Fibroblast of skin of left biceps (primary cell): ENCODE measurements at regions not wholly inside any gene's neighbourhood (a gene's known extent, or its start where the extent isn't known, plus 50 kb on each side); places are given as distances from the start of the nearest gene placed in this dataset.

Source experiments
- DNase-seq, 2 experiments: peaks; one replicate each; pipeline ENCODE4 v3.0.0-alpha.2; 2013; ENCODE audit warnings: low read depth in 2 of 2

- no peak for DNase-seq
These were observed 182.4 kb upstream of the MC4R start for GRCh38 chr18:60554967-60555366.

GRCh38 chr18:60555625-60556024, 183.1 kb upstream of the MC4R start:
- no peak for DNase-seq

- DNase-seq = no peak
These were observed 183.8 kb upstream of the MC4R start for GRCh38 chr18:60556326-60556725.

GRCh38 chr18:60560071-60560470, 187.5 kb upstream of the MC4R start:
- no peak for DNase-seq

- DNase-seq = no peak
These were observed 190.5 kb upstream of the MC4R start for GRCh38 chr18:60563082-60563481.

- DNase-seq = no peak
These were observed 195.6 kb upstream of the MC4R start for GRCh38 chr18:60568220-60568619.

DNA sequence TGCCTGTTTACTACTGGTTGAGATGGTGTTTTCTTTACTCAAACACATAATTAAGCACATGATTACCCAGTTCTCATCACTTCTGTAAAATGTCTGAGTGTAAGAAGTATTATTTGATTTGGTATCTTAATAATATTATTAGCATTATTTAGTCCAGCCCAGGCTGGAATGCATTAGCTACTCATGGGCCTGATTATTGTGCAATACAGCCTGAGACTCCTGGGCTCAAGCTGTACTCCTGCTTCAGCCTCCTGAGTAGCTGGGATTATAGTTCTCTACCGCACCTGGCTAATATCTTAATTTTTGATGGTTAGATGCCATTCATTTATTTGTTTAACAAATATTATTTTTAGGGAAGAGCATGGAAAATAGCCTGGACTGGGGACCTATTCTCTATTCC, 197.6 kb upstream of the MC4R start:
- no peak for DNase-seq

DNA sequence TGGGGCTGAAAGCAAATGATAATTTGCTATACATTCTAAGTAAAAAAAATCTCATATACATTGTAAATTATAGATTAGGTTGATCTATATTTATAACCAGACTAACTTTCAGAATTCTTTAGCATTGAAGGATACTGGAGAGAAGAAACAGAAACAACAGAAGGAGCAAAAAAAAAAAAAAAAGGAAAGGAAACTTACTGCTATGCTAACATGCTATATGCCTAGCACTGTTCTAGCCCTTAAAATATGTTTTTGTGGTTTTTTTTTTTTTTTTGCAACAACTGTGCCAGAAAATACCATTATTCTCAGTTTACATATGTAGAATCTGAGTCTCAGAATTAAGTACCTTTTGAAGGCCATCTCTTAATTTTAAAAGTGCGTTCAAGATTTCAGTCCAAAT, 204.9 kb upstream of the MC4R start:
- no peak for DNase-seq

DNA sequence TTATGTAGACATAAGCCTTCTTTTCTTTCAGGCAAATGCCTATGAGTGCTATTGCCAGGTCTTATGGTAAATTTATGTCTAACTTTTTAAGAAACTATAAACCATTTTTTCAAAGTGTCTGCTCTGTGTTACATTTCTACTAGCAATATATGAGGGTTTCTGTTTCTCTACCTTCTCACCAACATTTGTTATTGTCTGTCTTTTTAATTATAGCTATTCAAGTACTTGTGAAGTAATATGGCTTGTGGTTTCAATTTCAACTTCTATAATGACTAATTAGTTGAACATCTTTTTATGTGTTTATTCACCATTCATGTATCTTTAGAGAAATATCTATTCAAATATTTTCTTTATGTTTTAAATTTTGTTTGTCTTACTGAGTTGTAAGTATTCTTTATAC, 213.1 kb upstream of the MC4R start:
- DNase-seq = no peak

- no peak for DNase-seq
These were observed 220.7 kb upstream of the MC4R start for GRCh38 chr18:60593249-60593648.

- DNase-seq = no peak
These were observed 224.4 kb upstream of the MC4R start for GRCh38 chr18:60596928-60597327.

DNA sequence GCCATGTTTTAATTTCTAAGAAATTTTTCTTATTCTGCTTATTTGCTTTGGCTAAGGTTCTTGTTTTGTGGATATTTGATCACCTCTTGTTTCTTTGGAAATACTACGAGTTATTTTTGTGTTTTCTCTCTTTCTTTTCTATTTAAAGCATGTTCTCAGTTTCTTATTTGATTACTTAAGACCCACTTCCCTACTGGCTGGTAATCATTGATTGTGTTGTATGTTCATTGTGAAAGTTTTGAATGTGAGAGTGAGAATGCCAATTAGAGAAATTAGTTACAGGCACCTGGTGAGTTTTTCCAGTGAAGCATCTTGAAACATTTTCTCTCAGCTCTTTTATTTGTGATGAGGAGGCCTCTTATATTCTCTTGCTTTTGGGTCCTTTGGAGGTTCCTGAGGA, 226.7 kb upstream of the MC4R start:
- no peak for DNase-seq

- no peak for DNase-seq
These were observed 227.4 kb upstream of the MC4R start for GRCh38 chr18:60599995-60600394.

DNA sequence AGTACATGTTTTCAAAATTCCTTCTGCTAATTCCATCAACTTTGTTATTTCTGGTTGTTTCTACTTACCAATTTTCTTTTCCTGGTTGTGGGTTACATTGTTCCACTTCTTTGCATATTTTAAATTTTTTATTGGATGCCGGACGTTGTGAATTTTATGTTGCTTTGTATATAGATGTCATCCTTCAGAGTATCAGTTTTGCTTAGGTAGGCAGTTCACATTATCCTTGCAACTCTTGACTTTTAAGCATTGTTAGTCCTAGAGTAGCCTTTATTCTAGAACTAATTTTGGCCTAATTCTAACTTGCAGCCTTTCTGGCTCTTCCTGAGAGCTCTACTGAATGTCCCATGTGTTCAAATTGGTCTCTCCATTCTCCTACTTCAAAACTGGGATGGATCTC, 228.7 kb upstream of the MC4R start:
- DNase-seq = no peak

GRCh38 chr18:60623331-60623730, 250.8 kb upstream of the MC4R start:
- no peak for DNase-seq

- no peak for DNase-seq
These were observed 251.6 kb upstream of the MC4R start for GRCh38 chr18:60624207-60624606.

DNA sequence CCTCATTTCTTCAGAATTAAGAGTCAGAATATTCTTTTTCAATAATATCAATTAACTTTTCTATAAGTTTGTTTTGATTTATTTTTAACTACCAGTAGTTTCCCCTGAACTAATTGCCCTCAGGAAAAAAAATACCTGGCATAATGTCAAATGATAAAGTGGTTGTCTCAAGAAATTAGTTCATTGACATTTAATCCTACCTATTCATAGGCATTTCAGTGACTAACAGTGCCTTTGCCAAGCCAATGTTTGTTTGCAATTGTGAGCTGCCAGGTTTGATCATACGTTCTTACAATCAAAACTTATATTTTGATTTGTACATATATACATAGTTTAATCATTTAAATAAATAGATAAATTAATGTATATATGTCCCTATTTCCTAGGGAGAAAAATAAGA, 267.3 kb upstream of the MC4R start:
- no peak for DNase-seq

DNA sequence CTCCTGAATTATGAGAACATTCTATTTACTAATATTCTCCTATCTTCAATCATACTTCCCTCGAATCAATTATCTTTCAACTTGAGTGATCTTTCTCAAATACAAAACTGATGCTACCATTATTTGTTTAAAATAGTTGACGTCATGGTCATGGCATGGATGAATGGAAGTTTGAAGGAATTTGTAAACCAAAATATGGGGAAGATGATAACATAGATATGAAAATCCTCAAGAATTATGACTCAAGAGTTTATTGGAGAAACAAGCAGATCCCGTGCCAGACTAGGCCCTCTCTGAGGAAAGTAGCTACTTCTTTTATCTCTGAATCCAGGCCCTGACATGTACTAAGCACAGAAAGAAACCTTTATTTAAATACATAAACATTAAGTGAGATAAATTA, 270.4 kb upstream of the MC4R start:
- DNase-seq = no peak

- DNase-seq = no peak
These were observed 274.1 kb upstream of the MC4R start for GRCh38 chr18:60646725-60647124.

- DNase-seq = no peak
These were observed 276.5 kb upstream of the MC4R start for GRCh38 chr18:60649107-60649506.

DNA sequence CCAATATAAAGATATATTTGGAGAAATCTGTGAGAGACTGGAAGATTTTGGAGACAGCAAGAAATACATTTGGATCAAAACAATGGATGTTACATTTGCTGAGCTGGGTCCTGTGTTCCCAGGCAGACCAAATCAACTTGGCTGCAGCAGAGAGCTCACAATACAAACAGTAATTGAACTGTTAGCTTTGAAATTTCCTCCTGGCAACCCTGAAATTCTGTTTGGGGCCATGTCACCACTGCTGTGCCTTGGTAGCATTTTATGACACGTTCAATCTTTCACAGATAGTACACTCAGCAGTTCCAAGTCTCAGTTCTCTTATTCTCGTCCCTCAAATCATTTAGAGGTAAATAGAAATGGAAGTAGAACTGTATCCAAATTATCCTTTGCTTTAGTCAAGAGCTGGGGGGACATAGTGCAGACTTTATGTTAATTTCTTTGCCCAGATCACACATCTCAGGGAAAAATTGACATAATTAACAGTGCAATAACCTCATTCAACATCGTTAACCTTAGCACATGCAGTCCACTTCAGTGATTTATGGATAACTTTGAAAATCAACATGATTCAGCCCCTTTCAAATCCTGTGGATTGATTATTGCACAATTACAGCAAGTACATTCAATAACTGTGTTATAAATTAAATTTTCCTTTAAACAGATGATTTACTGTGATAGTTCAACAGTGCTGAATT, 277.4 kb upstream of the MC4R start:
- DNase-seq = no peak

DNA sequence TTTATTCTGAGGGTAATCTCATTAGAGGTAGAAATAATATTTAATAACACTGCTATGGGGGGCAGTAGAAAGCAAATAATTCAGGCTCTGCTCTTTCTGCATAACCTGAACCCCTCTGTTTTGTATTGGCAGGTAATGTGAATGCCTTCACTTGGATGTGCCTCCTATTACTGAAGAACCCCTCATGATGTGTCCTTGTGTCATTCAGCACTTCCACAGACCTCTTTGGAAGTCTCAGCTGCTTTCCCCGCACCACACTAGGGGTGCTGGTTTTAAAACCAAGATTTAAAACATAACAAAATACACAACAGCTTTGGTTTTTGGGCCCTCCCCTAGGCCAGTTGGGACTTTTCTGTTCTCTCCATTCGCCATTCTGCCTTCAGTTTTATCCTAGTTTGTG, 281.7 kb upstream of the MC4R start:
- no peak for DNase-seq

DNA sequence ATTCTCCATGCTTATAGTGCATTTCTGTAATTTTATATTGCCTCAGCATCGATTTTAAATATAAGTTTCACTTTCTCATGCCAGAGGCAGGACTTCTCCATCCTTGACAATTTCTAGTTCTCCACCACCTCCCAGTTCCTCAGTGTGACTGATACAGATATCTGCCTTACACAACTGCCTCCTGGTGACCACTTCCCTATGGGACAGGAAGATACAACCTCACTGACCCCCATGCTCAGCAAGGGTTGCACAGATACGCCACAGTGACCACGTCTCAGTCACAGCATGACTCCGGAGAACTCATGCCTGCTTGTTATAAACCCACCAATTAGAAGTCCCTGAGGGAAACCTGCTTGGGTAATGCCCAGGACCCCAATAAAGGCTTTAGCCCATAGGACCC, 284.0 kb upstream of the MC4R start:
- DNase-seq = no peak

GRCh38 chr18:60662491-60662890, 289.9 kb upstream of the MC4R start:
- DNase-seq = no peak
